IPS DF 6.9 (cell line): ENCODE measurements at regions not wholly inside any gene's neighbourhood (a gene's known extent, or its start where the extent isn't known, plus 50 kb on each side); places are given as distances from the start of the nearest gene placed in this dataset.

Experiments
- DNase-seq: peaks from one replicate; pipeline ENCODE4 v3.0.0-alpha.2; 2013; ENCODE audit warnings: low read depth, low spot score
- H3K27ac ChIP-seq: one replicate; pipeline ENCODE4 v1.5.1; 2013; ENCODE audit warnings: low read length, control low read depth
- H3K27me3 ChIP-seq: 2 replicates; pipeline ENCODE4 v1.6.1; 2013; ENCODE audit warnings: mild to moderate bottlenecking, low read length; ENCODE audit not compliant: control insufficient read depth, insufficient read depth
- H3K36me3 ChIP-seq: 2 replicates; pipeline ENCODE4 v1.6.1; 2013; ENCODE audit warnings: low read length; ENCODE audit not compliant: control insufficient read depth, insufficient read depth
- H3K4me1 ChIP-seq: 2 replicates; pipeline ENCODE4 v1.6.1; 2013; ENCODE audit warnings: low read length; ENCODE audit not compliant: control insufficient read depth, insufficient read depth
- H3K4me3 ChIP-seq: 2 replicates; pipeline ENCODE4 v1.5.1; 2013; ENCODE audit warnings: mild to moderate bottlenecking, low read length
- H3K9me3 ChIP-seq: 2 replicates; pipeline ENCODE4 v1.6.1; 2013; ENCODE audit warnings: low read length, inconsistent platforms; ENCODE audit not compliant: control insufficient read depth, insufficient read depth
- WGBS: extraction: QIAGEN DNeasy Blood & Tissue Kit; methylation state at CpG from one replicate; pipeline ENCODE4 v1.1.7; 2013; ENCODE audit warnings: mixed read lengths, missing lambda C conversion rate; ENCODE audit not compliant: insufficient read length, insufficient coverage; 5-methylcytosine and 5-hydroxymethylcytosine counted together

- no peaks in the 10 kb centered on the region for H3K36me3 ChIP-seq
- no peaks in the 10 kb centered on the region for H3K9me3 ChIP-seq
- peaks cover 1% of the 10 kb centered on the region; the same call in 1 of the 2 replicates for H3K4me1 ChIP-seq
- DNase-seq = no peak
- H3K4me3 ChIP-seq = no peak overlapping the region
- no peaks in the 10 kb centered on the region for H3K27me3 ChIP-seq
- no peak overlapping the region for H3K27ac ChIP-seq
- WGBS = no CpG with 5 or more reads among the region's 6 CpGs
Measured at GRCh38 chr9:16131264-16131663, 578.4 kb downstream of the CCDC171 start.

- H3K27ac ChIP-seq = no peak overlapping the region
- H3K4me3 ChIP-seq = no peak overlapping the region
- no peaks in the 10 kb centered on the region for H3K36me3 ChIP-seq
- WGBS = no CpG with 5 or more reads among the region's 6 CpGs
- peaks cover 1% of the 10 kb centered on the region; the same call in 1 of the 2 replicates for H3K4me1 ChIP-seq
- no peaks in the 10 kb centered on the region for H3K9me3 ChIP-seq
- DNase-seq = no peak
- no peaks in the 10 kb centered on the region for H3K27me3 ChIP-seq
Measured at GRCh38 chr9:16132513-16132912, 579.7 kb downstream of the CCDC171 start.

GRCh38 chr9:16133032-16133431 lies 580.2 kb downstream of the CCDC171 start:
- Histone ChIP-seq H3K27me3 (no peaks in the 10 kb centered on the region), H3K36me3 (no peaks in the 10 kb centered on the region), H3K4me1 (peaks cover 1% of the 10 kb centered on the region; the same call in 1 of the 2 replicates), H3K9me3 (no peaks in the 10 kb centered on the region), H3K27ac (no peak overlapping the region), H3K4me3 (no peak overlapping the region)
- no peak for DNase-seq

GRCh38 chr9:16133556-16134227 lies 580.8 kb downstream of the CCDC171 start:
- DNase-seq = peak; percentile 58
- WGBS = no CpG with 5 or more reads among the region's 19 CpGs
- H3K4me3 ChIP-seq = no peak overlapping the region
- peaks cover 1% of the 10 kb centered on the region; the same call in 1 of the 2 replicates for H3K4me1 ChIP-seq
- no peak overlapping the region for H3K27ac ChIP-seq
- no peaks in the 10 kb centered on the region for H3K27me3 ChIP-seq
- no peaks in the 10 kb centered on the region for H3K9me3 ChIP-seq
- H3K36me3 ChIP-seq = no peaks in the 10 kb centered on the region

- WGBS = no CpG with 5 or more reads among the region's 4 CpGs
Measured at GRCh38 chr9:16134351-16134750, 581.5 kb downstream of the CCDC171 start.

GRCh38 chr9:16135968-16136367 lies 583.1 kb downstream of the CCDC171 start:
- DNase-seq = no peak
- Histone ChIP-seq H3K4me3 (no peak overlapping the region), H3K9me3 (no peaks in the 10 kb centered on the region), H3K27ac (no peak overlapping the region), H3K27me3 (no peaks in the 10 kb centered on the region), H3K4me1 (peaks cover 1% of the 10 kb centered on the region; the same call in 1 of the 2 replicates), H3K36me3 (no peaks in the 10 kb centered on the region)
- WGBS = no CpG with 5 or more reads among the region's 1 CpG

More at GRCh38 chr9:16134351-16134750, 581.5 kb downstream of the CCDC171 start:
- Histone ChIP-seq H3K4me1 (peaks cover 1% of the 10 kb centered on the region; the same call in 1 of the 2 replicates), H3K9me3 (no peaks in the 10 kb centered on the region), H3K4me3 (no peak overlapping the region), H3K36me3 (no peaks in the 10 kb centered on the region), H3K27me3 (no peaks in the 10 kb centered on the region), H3K27ac (no peak overlapping the region)
- DNase-seq = no peak

GRCh38 chr9:16136451-16136850 lies 583.6 kb downstream of the CCDC171 start:
- no peak for DNase-seq
- Histone ChIP-seq H3K36me3 (no peaks in the 10 kb centered on the region), H3K27ac (no peak overlapping the region), H3K4me1 (peaks cover 1% of the 10 kb centered on the region; the same call in 1 of the 2 replicates), H3K9me3 (no peaks in the 10 kb centered on the region), H3K27me3 (no peaks in the 10 kb centered on the region), H3K4me3 (no peak overlapping the region)
- no CpG with 5 or more reads among the region's 10 CpGs for WGBS

- Histone ChIP-seq H3K9me3 (no peaks in the 10 kb centered on the region), H3K36me3 (no peaks in the 10 kb centered on the region), H3K27ac (no peak overlapping the region), H3K27me3 (no peaks in the 10 kb centered on the region), H3K4me1 (peaks cover 1% of the 10 kb centered on the region; the same call in 1 of the 2 replicates), H3K4me3 (no peak overlapping the region)
- WGBS = no CpG with 5 or more reads among the region's 4 CpGs
- DNase-seq = no peak
Measured at GRCh38 chr9:16136961-16137360, 584.1 kb downstream of the CCDC171 start.

- no peaks in the 10 kb centered on the region for H3K9me3 ChIP-seq
- no CpG with 5 or more reads among the region's 16 CpGs for WGBS
- no peaks in the 10 kb centered on the region for H3K4me1 ChIP-seq
- no peak for DNase-seq
- H3K36me3 ChIP-seq = no peaks in the 10 kb centered on the region
- no peak overlapping the region for H3K4me3 ChIP-seq
- H3K27ac ChIP-seq = no peak overlapping the region
- no peaks in the 10 kb centered on the region for H3K27me3 ChIP-seq
Measured at GRCh38 chr9:16138561-16139491, 586.0 kb downstream of the CCDC171 start.

- Histone ChIP-seq H3K27me3 (no peaks in the 10 kb centered on the region), H3K4me3 (no peak overlapping the region), H3K36me3 (no peaks in the 10 kb centered on the region), H3K4me1 (no peaks in the 10 kb centered on the region), H3K9me3 (no peaks in the 10 kb centered on the region), H3K27ac (no peak overlapping the region)
- no CpG with 5 or more reads among the region's 5 CpGs for WGBS
- DNase-seq = no peak
Measured at GRCh38 chr9:16139774-16140173, 586.9 kb downstream of the CCDC171 start.
